KMS-11 (cell line): ENCODE measurements at regions not wholly inside any gene's neighbourhood (a gene's known extent, or its start where the extent isn't known, plus 50 kb on each side); places are given as distances from the start of the nearest gene placed in this dataset.

Source experiments
- H2AFZ ChIP-seq: fragments of 200-600 bp; sonication (generic); 2 replicates; pipeline ENCODE4 v1.6.1; 2016; ENCODE audit warnings: antibody characterized with exemption, mixed run types, low read depth
- H3K27ac ChIP-seq: fragments of 200-600 bp; sonication (generic); 2 replicates; pipeline ENCODE4 v1.6.1; 2016; ENCODE audit warnings: mild to moderate bottlenecking, mixed run types
- H3K27me3 ChIP-seq: fragments of 200-600 bp; sonication (generic); 2 replicates; pipeline ENCODE4 v1.6.1; 2017; ENCODE audit warnings: mild to moderate bottlenecking, low read depth, mixed run types, moderate library complexity; ENCODE audit not compliant: insufficient read depth
- H3K36me3 ChIP-seq: fragments of 200-600 bp; sonication (generic); 2 replicates; pipeline ENCODE4 v1.6.1; 2017; ENCODE audit warnings: mild to moderate bottlenecking, mixed run types; ENCODE audit not compliant: insufficient read depth
- H3K4me1 ChIP-seq: fragments of 200-600 bp; sonication (generic); 2 replicates; pipeline ENCODE4 v1.6.1; 2016; ENCODE audit warnings: mild to moderate bottlenecking, low read depth, mixed run types; ENCODE audit not compliant: poor library complexity, severe bottlenecking
- H3K4me2 ChIP-seq: fragments of 200-600 bp; sonication (generic); 2 replicates; pipeline ENCODE4 v1.7.0; 2016; ENCODE audit warnings: mild to moderate bottlenecking, mixed run types
- H3K4me3 ChIP-seq: fragments of 200-600 bp; sonication (generic); IDR thresholded peaks from 2 replicates; pipeline ENCODE4 v1.6.1; 2017; ENCODE audit warnings: low read depth, low read length, mixed read lengths; ENCODE audit not compliant: insufficient read depth
- H3K79me2 ChIP-seq: fragments of 200-600 bp; sonication (generic); 2 replicates; pipeline ENCODE4 v1.6.1; 2016; ENCODE audit warnings: low read depth, mixed run types; ENCODE audit not compliant: insufficient read depth
- H3K9ac ChIP-seq: fragments of 200-600 bp; sonication (generic); 2 replicates; pipeline ENCODE4 v1.6.1; 2016; ENCODE audit warnings: mild to moderate bottlenecking, mixed run types
- H4K20me1 ChIP-seq: fragments of 200-600 bp; sonication (generic); 2 replicates; pipeline ENCODE4 v1.6.1; 2016; ENCODE audit warnings: mild to moderate bottlenecking, mixed run types; ENCODE audit not compliant: insufficient read depth
- CTCF ChIP-seq: fragments of 200-600 bp; sonication (generic); conservative IDR thresholded peaks from 2 replicates; pipeline ENCODE4 v1.6.1; 2017; ENCODE audit warnings: low read depth, mild to moderate bottlenecking, antibody characterized with exemption, low read length, moderate library complexity, mixed read lengths

DNA sequence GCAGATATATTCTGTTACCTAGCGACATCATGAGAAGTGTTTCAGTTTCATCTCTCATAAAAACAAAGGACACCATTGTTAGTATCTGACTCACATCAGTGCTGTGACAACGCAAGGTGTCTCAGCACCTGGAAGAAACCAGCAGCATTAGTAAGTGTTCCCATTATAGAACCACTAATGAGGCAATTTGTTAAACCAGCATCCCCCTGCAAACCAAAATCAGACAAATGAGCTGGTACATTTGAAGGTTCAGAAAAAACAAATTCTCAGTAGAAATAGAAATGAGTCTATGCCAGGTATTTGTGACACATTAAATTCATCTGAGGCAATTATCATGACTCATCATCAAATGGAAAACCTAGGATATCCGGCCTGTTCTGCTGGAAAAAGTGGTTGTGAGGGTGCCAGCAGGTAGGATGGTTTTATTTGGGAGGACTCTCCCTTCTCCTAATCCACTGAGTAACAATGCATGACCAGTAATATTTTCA lies 151.7 kb downstream of the TMEM200A start:
- H3K79me2 ChIP-seq, result no peaks in the 10 kb centered on the region
- peaks cover 68% of the 10 kb centered on the region for H3K4me1 ChIP-seq
- H3K4me2 ChIP-seq, result peak overlapping the region; percentile 74
- no peak for TF ChIP-seq CTCF
- no peak overlapping the region for H3K4me3 ChIP-seq
- H4K20me1 ChIP-seq, result no peaks in the 10 kb centered on the region
- no peaks in the 10 kb centered on the region for H3K36me3 ChIP-seq
- no peaks in the 10 kb centered on the region for H3K27me3 ChIP-seq
- peak overlapping the region; percentile 74 for H3K27ac ChIP-seq
- no peak overlapping the region for H2AFZ ChIP-seq
- peak overlapping the region; percentile 37; the same call in 1 of the 2 replicates for H3K9ac ChIP-seq

- Histone ChIP-seq H2AFZ (no peak overlapping the region), H3K27ac (peak overlapping the region; percentile 74; the same call in 1 of the 2 replicates)
Observed at GRCh38 chr6:130518588-130518987, 152.8 kb downstream of the TMEM200A start.

GRCh38 chr6:130520221-130520620 lies 154.4 kb downstream of the TMEM200A start:
- Histone ChIP-seq H3K79me2 (no peaks in the 10 kb centered on the region), H4K20me1 (no peaks in the 10 kb centered on the region), H3K9ac (no peak overlapping the region), H3K27ac (no peak overlapping the region), H3K4me1 (peaks cover 44% of the 10 kb centered on the region), H3K4me2 (no peak overlapping the region), H3K36me3 (no peaks in the 10 kb centered on the region), H3K27me3 (no peaks in the 10 kb centered on the region), H2AFZ (no peak overlapping the region), H3K4me3 (no peak overlapping the region)
- TF ChIP-seq CTCF, result no peak

More at GRCh38 chr6:130518588-130518987, 152.8 kb downstream of the TMEM200A start:
- Histone ChIP-seq H3K27me3 (no peaks in the 10 kb centered on the region), H3K4me3 (no peak overlapping the region), H3K4me2 (peak overlapping the region; percentile 74; the same call in 1 of the 2 replicates), H3K9ac (0 out of 2 replicates have a peak overlapping the region, but pooled peaks have one; percentile 37), H3K36me3 (no peaks in the 10 kb centered on the region), H4K20me1 (no peaks in the 10 kb centered on the region), H3K79me2 (no peaks in the 10 kb centered on the region), H3K4me1 (peaks cover 57% of the 10 kb centered on the region)
- no peak for TF ChIP-seq CTCF

GRCh38 chr6:130520801-130521200 lies 155.0 kb downstream of the TMEM200A start:
- no peak overlapping the region for H3K27ac ChIP-seq
- H3K4me3 ChIP-seq, result no peak overlapping the region
- H3K4me2 ChIP-seq, result no peak overlapping the region

More at GRCh38 chr6:130520801-130521200, 155.0 kb downstream of the TMEM200A start:
- Histone ChIP-seq H3K4me1 (peaks cover 46% of the 10 kb centered on the region), H3K79me2 (no peaks in the 10 kb centered on the region), H3K36me3 (no peaks in the 10 kb centered on the region), H4K20me1 (no peaks in the 10 kb centered on the region), H2AFZ (no peak overlapping the region), H3K27me3 (no peaks in the 10 kb centered on the region), H3K9ac (no peak overlapping the region)
- no peak for TF ChIP-seq CTCF
